ENCODE measurements at regions not wholly inside any gene's neighbourhood (a gene's known extent, or its start where the extent isn't known, plus 50 kb on each side); places are given as distances from the start of the nearest gene placed in this dataset.

DNA sequence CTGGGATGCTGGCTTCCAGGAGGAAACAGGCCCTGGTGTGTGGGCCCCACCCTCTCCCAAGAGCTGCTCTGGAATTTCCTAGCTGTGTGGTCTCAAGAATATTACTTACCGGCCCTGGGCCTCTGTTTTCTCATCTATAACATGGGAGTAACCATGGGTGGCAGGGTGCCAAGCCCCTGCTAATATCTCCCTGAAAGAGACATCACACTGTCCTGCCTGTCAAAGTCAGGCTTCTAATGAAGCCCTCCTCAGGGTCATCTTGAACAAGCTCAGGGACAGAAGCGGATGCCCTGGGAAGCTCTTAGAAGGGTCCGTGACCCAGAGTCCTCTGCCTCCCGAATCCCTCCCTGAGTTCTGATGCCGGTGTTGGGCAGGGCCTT lies 173.2 kb upstream of the HDAC4 start:
- no peak for DNase-seq
- TF ChIP-seq, protein P1, sequence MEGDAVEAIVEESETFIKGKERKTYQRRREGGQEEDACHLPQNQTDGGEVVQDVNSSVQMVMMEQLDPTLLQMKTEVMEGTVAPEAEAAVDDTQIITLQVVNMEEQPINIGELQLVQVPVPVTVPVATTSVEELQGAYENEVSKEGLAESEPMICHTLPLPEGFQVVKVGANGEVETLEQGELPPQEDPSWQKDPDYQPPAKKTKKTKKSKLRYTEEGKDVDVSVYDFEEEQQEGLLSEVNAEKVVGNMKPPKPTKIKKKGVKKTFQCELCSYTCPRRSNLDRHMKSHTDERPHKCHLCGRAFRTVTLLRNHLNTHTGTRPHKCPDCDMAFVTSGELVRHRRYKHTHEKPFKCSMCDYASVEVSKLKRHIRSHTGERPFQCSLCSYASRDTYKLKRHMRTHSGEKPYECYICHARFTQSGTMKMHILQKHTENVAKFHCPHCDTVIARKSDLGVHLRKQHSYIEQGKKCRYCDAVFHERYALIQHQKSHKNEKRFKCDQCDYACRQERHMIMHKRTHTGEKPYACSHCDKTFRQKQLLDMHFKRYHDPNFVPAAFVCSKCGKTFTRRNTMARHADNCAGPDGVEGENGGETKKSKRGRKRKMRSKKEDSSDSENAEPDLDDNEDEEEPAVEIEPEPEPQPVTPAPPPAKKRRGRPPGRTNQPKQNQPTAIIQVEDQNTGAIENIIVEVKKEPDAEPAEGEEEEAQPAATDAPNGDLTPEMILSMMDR (IDR thresholded peaks at IDR 0.05; ENCODE audit: partially characterized antibody, unreplicated experiment): no peak
- H3K4me3 Mint-ChIP-seq (ENCODE audit: unreplicated experiment): no peak overlapping the region
- H3K9me3 Mint-ChIP-seq (ENCODE audit: unreplicated experiment): peaks cover 5% of the 10 kb centered on the region
- no peak overlapping the region for H3K27ac Mint-ChIP-seq (ENCODE audit: unreplicated experiment)
- H3K27me3 Mint-ChIP-seq (ENCODE audit: unreplicated experiment): no peaks in the 10 kb centered on the region
- no peaks in the 10 kb centered on the region for H3K36me3 Mint-ChIP-seq (ENCODE audit: unreplicated experiment)
- peaks cover 2% of the 10 kb centered on the region for H3K4me1 Mint-ChIP-seq (ENCODE audit: low read depth, unreplicated experiment)

DNA sequence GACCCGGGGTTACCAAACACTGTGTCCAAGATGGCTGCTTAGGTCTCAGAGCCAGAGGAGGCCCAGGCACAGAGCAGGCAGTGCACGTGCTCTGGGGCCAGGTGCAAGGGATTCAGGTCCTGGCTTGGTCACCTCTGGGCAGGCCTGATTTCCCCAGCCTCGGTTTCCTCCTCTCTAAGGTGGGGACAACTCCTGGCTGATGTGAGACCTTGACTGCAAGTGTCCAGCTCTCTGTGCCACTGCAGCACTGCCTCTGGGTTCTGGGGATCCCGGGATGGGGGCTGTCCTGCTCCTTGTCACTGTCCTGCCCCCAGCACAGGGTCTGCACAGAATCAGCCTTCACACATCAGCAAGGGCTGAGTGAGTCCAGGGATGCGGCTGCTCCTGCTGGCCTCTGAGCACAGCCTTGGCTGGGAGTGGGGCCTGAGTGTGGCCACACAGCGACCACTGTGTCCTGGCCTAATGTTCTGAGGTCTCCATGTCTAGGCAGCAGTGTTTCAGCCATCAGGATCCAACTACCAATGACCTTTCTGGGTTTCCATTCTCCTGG lies 170.2 kb upstream of the HDAC4 start:
- TF ChIP-seq, protein P1 (IDR thresholded peaks at IDR 0.05; ENCODE audit: partially characterized antibody, unreplicated experiment): no peak
- Mint-ChIP-seq H3K9me3 (ENCODE audit: unreplicated experiment) (peaks cover 1% of the 10 kb centered on the region), H3K4me3 (ENCODE audit: unreplicated experiment) (no peak overlapping the region), H3K27me3 (ENCODE audit: unreplicated experiment) (no peaks in the 10 kb centered on the region), H3K36me3 (ENCODE audit: unreplicated experiment) (no peaks in the 10 kb centered on the region), H3K4me1 (ENCODE audit: low read depth, unreplicated experiment) (no peaks in the 10 kb centered on the region), H3K27ac (ENCODE audit: unreplicated experiment) (no peak overlapping the region)
- no peak for DNase-seq

DNA sequence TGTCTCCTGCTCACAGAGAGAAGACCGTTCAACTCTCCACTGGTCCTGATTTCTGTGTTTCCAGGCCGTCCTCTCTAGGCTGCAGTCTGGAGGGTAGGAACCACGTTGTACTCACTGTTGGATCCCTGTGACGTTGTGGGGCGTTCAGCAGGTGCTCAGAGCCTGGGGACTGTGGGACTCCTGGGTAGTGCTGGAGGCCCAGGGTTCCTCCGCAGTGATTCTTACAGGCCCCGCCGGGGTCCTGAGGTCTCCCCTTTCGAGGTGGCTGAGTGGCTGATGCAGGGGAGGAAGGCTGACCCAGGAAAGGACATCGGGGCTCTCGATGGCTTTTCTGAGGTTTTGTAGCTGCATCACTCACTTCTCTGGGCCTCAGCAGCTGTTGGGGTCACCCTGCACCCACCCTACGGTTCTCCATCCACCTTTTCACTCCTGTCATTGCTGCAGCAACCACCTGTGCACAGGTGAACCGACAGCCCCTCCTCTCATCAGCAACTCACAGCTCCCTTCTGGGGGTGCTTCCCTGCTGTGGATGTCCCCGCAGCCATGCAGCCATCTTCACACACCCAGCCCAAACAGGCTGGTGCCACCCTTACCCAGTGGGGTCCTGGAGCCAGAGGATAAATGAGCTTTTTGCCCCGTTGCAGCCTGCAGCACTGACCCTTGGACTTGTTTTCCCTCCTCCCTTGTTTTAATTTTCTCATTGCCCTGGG lies 169.6 kb upstream of the HDAC4 start:
- Mint-ChIP-seq H3K27ac (ENCODE audit: unreplicated experiment) (no peak overlapping the region), H3K36me3 (ENCODE audit: unreplicated experiment) (no peaks in the 10 kb centered on the region), H3K9me3 (ENCODE audit: unreplicated experiment) (peaks cover 1% of the 10 kb centered on the region), H3K27me3 (ENCODE audit: unreplicated experiment) (no peaks in the 10 kb centered on the region), H3K4me1 (ENCODE audit: low read depth, unreplicated experiment) (no peaks in the 10 kb centered on the region), H3K4me3 (ENCODE audit: unreplicated experiment) (no peak overlapping the region)
- DNase-seq: no peak
- TF ChIP-seq, protein P1 (IDR thresholded peaks at IDR 0.05; ENCODE audit: partially characterized antibody, unreplicated experiment): no peak

DNA sequence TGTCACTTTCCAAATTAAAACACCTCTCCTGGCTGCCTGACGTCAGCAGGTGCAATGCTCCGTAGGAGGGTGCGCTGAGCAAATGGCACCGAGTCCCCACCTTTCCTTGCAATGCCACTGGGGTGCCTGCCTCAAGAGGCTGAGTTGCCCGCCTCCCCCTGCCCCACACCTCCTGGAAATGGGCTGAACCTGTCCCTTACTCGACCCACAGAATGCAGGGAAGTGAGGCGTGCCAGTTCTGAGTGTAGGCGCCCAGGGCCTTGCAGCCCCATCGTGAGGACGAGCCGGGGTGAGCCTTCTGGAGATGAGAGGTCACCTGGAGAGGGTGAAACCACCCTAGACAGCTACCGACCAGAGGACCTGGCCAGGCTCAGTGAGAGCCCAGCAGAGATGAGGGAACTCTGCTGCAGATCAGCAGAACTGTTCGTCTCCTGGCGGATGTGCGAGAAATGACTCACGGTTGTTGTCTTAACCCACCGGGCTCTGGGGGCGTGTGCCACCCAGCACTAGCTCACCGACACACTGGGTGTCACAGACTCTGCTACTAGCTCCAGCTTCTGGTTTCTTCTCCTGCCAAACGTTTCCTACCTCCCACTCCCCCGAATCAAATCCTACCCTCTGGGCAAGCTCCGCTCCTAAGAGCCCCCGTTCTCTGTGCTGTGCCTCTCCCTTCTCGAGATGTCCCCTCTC lies 168.7 kb upstream of the HDAC4 start:
- Mint-ChIP-seq H3K4me1 (ENCODE audit: low read depth, unreplicated experiment) (no peaks in the 10 kb centered on the region), H3K27me3 (ENCODE audit: unreplicated experiment) (no peaks in the 10 kb centered on the region), H3K27ac (ENCODE audit: unreplicated experiment) (no peak overlapping the region), H3K4me3 (ENCODE audit: unreplicated experiment) (no peak overlapping the region), H3K36me3 (ENCODE audit: unreplicated experiment) (no peaks in the 10 kb centered on the region), H3K9me3 (ENCODE audit: unreplicated experiment) (peaks cover 1% of the 10 kb centered on the region)
- DNase-seq: no peak
- TF ChIP-seq, protein P1 (IDR thresholded peaks at IDR 0.05; ENCODE audit: partially characterized antibody, unreplicated experiment): no peak

DNA sequence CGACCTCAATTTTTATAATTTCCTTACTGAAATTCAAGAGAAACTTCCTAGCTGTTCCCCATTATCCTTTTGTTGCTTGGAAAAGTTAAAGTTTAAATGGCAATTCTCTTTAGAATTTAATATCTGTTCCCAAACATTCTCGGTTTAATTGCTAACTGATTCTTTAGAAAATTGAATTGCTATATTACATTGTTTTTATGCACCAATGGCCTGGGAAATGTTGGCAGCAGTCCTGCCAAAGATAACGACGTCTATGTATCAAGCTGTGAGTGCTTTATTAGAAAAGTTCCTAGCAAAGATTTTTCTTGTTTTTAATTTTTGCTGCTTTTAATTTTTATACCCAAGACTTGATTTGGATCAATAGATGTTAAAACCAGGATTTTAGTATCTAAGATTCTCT lies 167.8 kb upstream of the HDAC4 start:
- TF ChIP-seq, protein P1 (IDR thresholded peaks at IDR 0.05; ENCODE audit: partially characterized antibody, unreplicated experiment): no peak
- no peaks in the 10 kb centered on the region for H3K4me1 Mint-ChIP-seq (ENCODE audit: low read depth, unreplicated experiment)
- no peak overlapping the region for H3K27ac Mint-ChIP-seq (ENCODE audit: unreplicated experiment)
- no peaks in the 10 kb centered on the region for H3K36me3 Mint-ChIP-seq (ENCODE audit: unreplicated experiment)
- no peak overlapping the region for H3K4me3 Mint-ChIP-seq (ENCODE audit: unreplicated experiment)
- no peaks in the 10 kb centered on the region for H3K27me3 Mint-ChIP-seq (ENCODE audit: unreplicated experiment)
- H3K9me3 Mint-ChIP-seq (ENCODE audit: unreplicated experiment): peaks cover 1% of the 10 kb centered on the region
- DNase-seq: no peak
